K562 (cell line): ENCODE measurements at regions not wholly inside any gene's neighbourhood (a gene's known extent, or its start where the extent isn't known, plus 50 kb on each side); places are given as distances from the start of the nearest gene placed in this dataset.

Experiments used
- ATAC-seq: fragments of 200-7000 bp; cut with Tn5 transposase; 3 replicates; pipeline ENCODE4 v1.9.1; 2020; ENCODE audit warnings: moderate library complexity
- BruUV-seq: library from RNA; stranded (reverse); fragments of 400-500 nt; replicated peaks from 2 replicates; lab custom pipeline; 2021; lab: Mats Ljungman, UMichigan
- CTCF ChIA-PET: fragments of 300-600 bp; formaldehyde crosslinking; extraction: SDS; loops from one replicate; lab custom pipeline; 2021; ENCODE audit warnings: low intra/inter-chr PET ratio; lab: Yijun Ruan, JAX
- POLR2A ChIA-PET: fragments of 300-600, 350-650 bp; sonication (Branson Sonifier 250); formaldehyde crosslinking; extraction: SDS; loops from one replicate; lab custom pipeline; 2021; ENCODE audit warnings: antibody characterized with exemption, inconsistent platforms; lab: Yijun Ruan, JAX
- DNase-seq, 4 experiments: peaks; one replicate each; pipeline versions ENCODE4 v3.0.0 to v3.0.0-alpha.2; 2011 to 2018; ENCODE audit warnings: low spot score in 3 of 4, mixed read lengths in 3 of 4; ENCODE audit errors: extremely low read depth in 1 of 4
- FAIRE-seq: peaks from 2 replicates; lab custom pipeline; 2011; peaks lifted over from hg19 to GRCh38; lab: Jason Lieb, UNC
- H2AFZ ChIP-seq: 2 replicates; pipeline ENCODE4 v1.6.0; 2011; ENCODE audit warnings: low read depth, low read length, control low read depth, inconsistent platforms
- H3K27ac ChIP-seq: fragments of 200-600 bp; 3 replicates; pipeline ENCODE4 v1.8.0; 2011; ENCODE audit warnings: low read depth, mild to moderate bottlenecking, control low read depth, inconsistent platforms, low read length, moderate library complexity, mixed read lengths; ENCODE audit errors: extremely low read depth
- H3K27me3 ChIP-seq, 2 experiments: fragments of 300-600 bp in 1 of 2; 2 replicates in 1 of 2; 3 replicates in 1 of 2; pipeline versions ENCODE4 v1.6.0 to v1.8.0; 2011; ENCODE audit warnings: inconsistent platforms in 2 of 2, low read length in 2 of 2, mild to moderate bottlenecking in 1 of 2, mixed read lengths in 1 of 2, moderate library complexity in 1 of 2; ENCODE audit not compliant: control insufficient read depth in 2 of 2, insufficient read depth in 2 of 2
- H3K36me3 ChIP-seq: fragments of 300-600 bp; 3 replicates; pipeline ENCODE4 v1.8.0; 2011; ENCODE audit warnings: mild to moderate bottlenecking, low read length, inconsistent platforms; ENCODE audit not compliant: control insufficient read depth, insufficient read depth
- H3K4me1 ChIP-seq, 2 experiments: fragments of 200-600 bp in 1 of 2; replicated peaks in 1 of 2; 2 replicates in 1 of 2; 3 replicates in 1 of 2; pipeline versions ENCODE4 v1.5.1 to v1.8.0; 2011; ENCODE audit warnings: inconsistent platforms in 2 of 2, low read length in 2 of 2, mild to moderate bottlenecking in 1 of 2, mixed read lengths in 1 of 2, moderate library complexity in 1 of 2; ENCODE audit not compliant: control insufficient read depth in 2 of 2, insufficient read depth in 2 of 2
- H3K4me2 ChIP-seq: 2 replicates; pipeline ENCODE4 v1.6.1; 2011; ENCODE audit warnings: low read length, control low read depth, inconsistent platforms, mixed read lengths; ENCODE audit not compliant: insufficient read depth
- H3K4me3 ChIP-seq: fragments of 200-600 bp; sonication (generic), shearing (Covaris generic); 2 replicates; pipeline ENCODE4 v1.5.1; 2016; ENCODE audit warnings: control low read depth, inconsistent platforms
- H3K79me2 ChIP-seq: fragments of 200-600 bp; 3 replicates; pipeline ENCODE4 v1.8.0; 2011; ENCODE audit warnings: low read length, inconsistent platforms; ENCODE audit not compliant: control insufficient read depth, insufficient read depth
- H3K9ac ChIP-seq, 2 experiments: 2 replicates each; pipeline versions ENCODE4 v1.6.0 to v1.6.1; 2011; ENCODE audit warnings: low read depth in 2 of 2, low read length in 2 of 2, control low read depth in 1 of 2, inconsistent platforms in 1 of 2, mild to moderate bottlenecking in 1 of 2, mixed read lengths in 1 of 2; ENCODE audit not compliant: insufficient read depth in 1 of 2
- H3K9me1 ChIP-seq: one replicate; pipeline ENCODE4 v1.6.0; 2011; ENCODE audit warnings: inconsistent platforms, mild to moderate bottlenecking, low read length, moderate library complexity; ENCODE audit not compliant: control insufficient read depth, insufficient read depth
- H3K9me3 ChIP-seq: replicated peaks from 2 replicates; pipeline ENCODE4 v1.5.1; 2011; ENCODE audit warnings: low read depth, low read length, inconsistent platforms; ENCODE audit not compliant: control insufficient read depth, insufficient read depth
- H4K20me1 ChIP-seq: replicated peaks from 2 replicates; pipeline ENCODE4 v1.6.1; 2011; ENCODE audit warnings: low read length, inconsistent platforms, mixed read lengths; ENCODE audit not compliant: control insufficient read depth, insufficient read depth
- CUX1 ChIP-seq: fragments of 200-800 bp; sonication (Bioruptor generic); IDR thresholded peaks from 2 replicates; pipeline ENCODE4 v1.6.1; 2016; ENCODE audit warnings: missing genetic modification characterization, missing compliant biosample characterization
- FOXA3 ChIP-seq, 2 experiments: fragments of 450-650 bp in 1 of 2; sonication (generic) in 1 of 2; formaldehyde crosslinking; IDR thresholded peaks in 1 of 2; conservative IDR thresholded peaks in 1 of 2; 2 replicates each; pipeline versions ENCODE4 v1.4.0 to v1.8.0; 2020 to 2022; ENCODE audit warnings: mild to moderate bottlenecking in 2 of 2, missing genetic modification reagents in 1 of 2
- GATA2 ChIP-seq: sonication (generic); formaldehyde crosslinking; IDR thresholded peaks from 2 replicates; pipeline ENCODE4 v1.4.0; 2020; ENCODE audit warnings: mild to moderate bottlenecking, missing genetic modification reagents
- MNT ChIP-seq, 2 experiments: fragments of 450-650 bp; conservative IDR thresholded peaks; 2 replicates each; pipeline ENCODE4 v1.6.1; 2017; ENCODE audit warnings: mild to moderate bottlenecking in 2 of 2, moderate library complexity in 2 of 2
- NBN ChIP-seq: fragments of 450-650 bp; IDR thresholded peaks from 2 replicates; pipeline ENCODE4 v1.6.1; 2016; ENCODE audit warnings: low read depth, mild to moderate bottlenecking
- OTX1 ChIP-seq: fragments of 450-650 bp; formaldehyde crosslinking; IDR thresholded peaks from 2 replicates; pipeline ENCODE4 v1.4.0; 2022; ENCODE audit warnings: mild to moderate bottlenecking
- PHF21A ChIP-seq: fragments of 450-650 bp; IDR thresholded peaks from 2 replicates; pipeline ENCODE4 v1.6.1; 2017; ENCODE audit warnings: low read depth, borderline replicate concordance
- POLR2H ChIP-seq: IDR thresholded peaks from 2 replicates; pipeline ENCODE4 v1.6.1; 2016; ENCODE audit warnings: missing genetic modification characterization, low read depth, mild to moderate bottlenecking, control low read depth, missing compliant biosample characterization, moderate library complexity
- RNF219 ChIP-seq: fragments of 250-450 bp; sonication (Bioruptor Pico); IDR thresholded peaks from 2 replicates; pipeline ENCODE4 v1.5.0; 2022; ENCODE audit warnings: mild to moderate bottlenecking
- ZNF133 ChIP-seq: fragments of 250-450 bp; sonication (Bioruptor Pico); IDR thresholded peaks from 2 replicates; pipeline ENCODE4 v1.4.0; 2020; ENCODE audit warnings: mild to moderate bottlenecking
- ZNF778 ChIP-seq: fragments of 450-650 bp; formaldehyde crosslinking; IDR thresholded peaks from 2 replicates; pipeline ENCODE4 v1.4.0; 2020; ENCODE audit warnings: mild to moderate bottlenecking, moderate library complexity
- WGBS: fragments of 100-300 bp; shearing (Covaris generic); methylation state at CpG from one replicate; pipeline ENCODE4 v1.1.6; 2016; ENCODE audit warnings: low coverage, mixed read lengths; ENCODE audit not compliant: insufficient coverage; ENCODE audit errors: missing lambda C conversion rate; 5-methylcytosine and 5-hydroxymethylcytosine counted together
- in situ Hi-C: fragments of 300-500 bp; cut with MboI; formaldehyde crosslinking; loops from 4 replicates; pipeline ENCODE4 v1.15.0; 2018; ENCODE audit warnings: inconsistent platforms, mixed read lengths
- intact Hi-C: fragments of 100-400 bp; cut with micrococcal nuclease; formaldehyde crosslinking; loops from 2 replicates; pipeline ENCODE4 v1.14.2; 2022

- TF ChIP-seq RNF219 (CRISPR knock-in tag): no peak
- TF ChIP-seq ZNF133 (CRISPR knock-in tag): no peak
- no peak for TF ChIP-seq NBN
Measured at GRCh38 chr15:37574985-37575384, 359.5 kb upstream of the TMCO5A start (continued).

- no peaks in the 10 kb centered on the region for H3K36me3 ChIP-seq
- no peaks in the 10 kb centered on the region for H3K4me1 ChIP-seq
- ATAC-seq: no peak
- in situ Hi-C loops (no loop called here), intact Hi-C loops (no loop called here)
- BruUV-seq: no TSS peak
- no peaks in the 10 kb centered on the region for H3K9me3 ChIP-seq
- no peak overlapping the region for H3K4me3 ChIP-seq
- H4K20me1 ChIP-seq: no peaks in the 10 kb centered on the region
- H3K9ac ChIP-seq: no peak overlapping the region
- no peak for FAIRE-seq
- TF ChIP-seq POLR2H (no peak), PHF21A (no peak), MNT (conservative IDR thresholded peaks at IDR 0.05) (no peak), FOXA3 (CRISPR knock-in tag; conservative IDR thresholded peaks at IDR 0.05 in 1 of 2, IDR thresholded peaks at IDR 0.05 in 1 of 2) (no peak), ZNF778 (CRISPR knock-in tag) (no peak), CUX1 (no peak), GATA2 (CRISPR knock-in tag) (no peak), OTX1 (CRISPR knock-in tag) (no peak)
- no peaks in the 10 kb centered on the region for H3K79me2 ChIP-seq
- no peak overlapping the region for H3K4me2 ChIP-seq
- CTCF ChIA-PET: no interaction called here
- POLR2A ChIA-PET: no interaction called here
- H3K27ac ChIP-seq: no peak overlapping the region
- no peaks in the 10 kb centered on the region for H3K9me1 ChIP-seq
- no peaks in the 10 kb centered on the region for H3K27me3 ChIP-seq
- WGBS: 0% methylated on average over 2 of the region's 2 CpGs
- H2AFZ ChIP-seq: no peak overlapping the region
- DNase-seq: no peak
Measured at GRCh38 chr15:37576952-37577351, 357.5 kb upstream of the TMCO5A start.
